HG03196 (cell line): ENCODE measurements at regions not wholly inside any gene's neighbourhood (a gene's known extent, or its start where the extent isn't known, plus 50 kb on each side); places are given as distances from the start of the nearest gene placed in this dataset.

ENCODE experiments used
- ATAC-seq: cut with Tn5 transposase; IDR thresholded peaks from one replicate; pipeline ENCODE4 v1.9.1; 2021; ENCODE audit not compliant: unreplicated experiment

GRCh38 chr2:104289651-104290565, 564.0 kb upstream of the POU3F3 start:
- ATAC-seq = no peak

GRCh38 chr2:104290566-104290891, 563.4 kb upstream of the POU3F3 start:
- no peak for ATAC-seq

- no peak for ATAC-seq
Observed at GRCh38 chr2:104312684-104313083, 541.2 kb upstream of the POU3F3 start.

- ATAC-seq = no peak
Observed at GRCh38 chr2:104318001-104318665, 535.8 kb upstream of the POU3F3 start.

- no peak for ATAC-seq
Observed at GRCh38 chr2:104321116-104321795, 532.7 kb upstream of the POU3F3 start.

GRCh38 chr2:104321796-104322349, 532.0 kb upstream of the POU3F3 start:
- no peak for ATAC-seq

GRCh38 chr2:104332731-104333130, 521.2 kb upstream of the POU3F3 start:
- ATAC-seq = no peak

- no peak for ATAC-seq
Observed at GRCh38 chr2:104337869-104338268, 516.0 kb upstream of the POU3F3 start.

GRCh38 chr2:104340162-104340561, 513.8 kb upstream of the POU3F3 start:
- no peak for ATAC-seq

GRCh38 chr2:104340879-104341828, 512.8 kb upstream of the POU3F3 start:
- ATAC-seq = no peak

GRCh38 chr2:104344306-104344705, 509.6 kb upstream of the POU3F3 start:
- ATAC-seq = no peak

GRCh38 chr2:104344985-104345384, 508.9 kb upstream of the POU3F3 start:
- ATAC-seq = no peak

- no peak for ATAC-seq
Observed at GRCh38 chr2:104358122-104358521, 495.8 kb upstream of the POU3F3 start.

GRCh38 chr2:104361414-104361813, 492.5 kb upstream of the POU3F3 start:
- ATAC-seq = no peak

GRCh38 chr2:104368089-104368488, 485.8 kb upstream of the POU3F3 start:
- no peak for ATAC-seq

- no peak for ATAC-seq
Observed at GRCh38 chr2:104371087-104371781, 482.7 kb upstream of the POU3F3 start.

GRCh38 chr2:104375206-104375605, 478.7 kb upstream of the POU3F3 start:
- ATAC-seq = no peak

- no peak for ATAC-seq
Observed at GRCh38 chr2:104378853-104379374, 475.0 kb upstream of the POU3F3 start.

GRCh38 chr2:104384961-104385360, 469.0 kb upstream of the POU3F3 start:
- ATAC-seq = no peak

- ATAC-seq = no peak
Observed at GRCh38 chr2:104385743-104386142, 468.2 kb upstream of the POU3F3 start.
